IPS-18a (cell line): ENCODE measurements at regions not wholly inside any gene's neighbourhood (a gene's known extent, or its start where the extent isn't known, plus 50 kb on each side); places are given as distances from the start of the nearest gene placed in this dataset.

Experiments used
- H3K27ac ChIP-seq: one replicate; pipeline ENCODE4 v1.5.1; 2013; ENCODE audit warnings: low read length
- H3K27me3 ChIP-seq: one replicate; pipeline ENCODE4 v1.6.1; 2013; ENCODE audit warnings: mild to moderate bottlenecking, low read length; ENCODE audit not compliant: control insufficient read depth, insufficient read depth
- H3K36me3 ChIP-seq: one replicate; pipeline ENCODE4 v1.6.1; 2013; ENCODE audit warnings: low read depth, low read length; ENCODE audit not compliant: control insufficient read depth
- H3K4me1 ChIP-seq: one replicate; pipeline ENCODE4 v1.6.1; 2013; ENCODE audit warnings: low read depth, low read length; ENCODE audit not compliant: control insufficient read depth
- H3K4me3 ChIP-seq: one replicate; pipeline ENCODE4 v1.5.1; 2013; ENCODE audit warnings: low read length
- H3K9ac ChIP-seq: one replicate; pipeline ENCODE4 v1.6.1; 2013; ENCODE audit warnings: mild to moderate bottlenecking, low read length, moderate library complexity
- H3K9me3 ChIP-seq: one replicate; pipeline ENCODE4 v1.6.1; 2013; ENCODE audit warnings: low read depth, low read length; ENCODE audit not compliant: control insufficient read depth

- Histone ChIP-seq H3K27ac (no peak overlapping the region), H3K9me3 (no peaks in the 10 kb centered on the region), H3K27me3 (no peaks in the 10 kb centered on the region), H3K4me3 (no peak overlapping the region), H3K36me3 (no peaks in the 10 kb centered on the region), H3K4me1 (no peaks in the 10 kb centered on the region), H3K9ac (no peak overlapping the region)
Observed at GRCh38 chr5:96254980-96255691, 177.9 kb downstream of the PCSK1 start.

GRCh38 chr5:96253140-96253539 is 179.9 kb downstream of the PCSK1 start:
- Histone ChIP-seq H3K9ac (no peak overlapping the region), H3K36me3 (no peaks in the 10 kb centered on the region), H3K27me3 (no peaks in the 10 kb centered on the region), H3K27ac (no peak overlapping the region), H3K9me3 (no peaks in the 10 kb centered on the region), H3K4me3 (no peak overlapping the region), H3K4me1 (no peaks in the 10 kb centered on the region)

GRCh38 chr5:96252596-96252995 is 180.5 kb downstream of the PCSK1 start:
- no peak overlapping the region for H3K27ac ChIP-seq

GRCh38 chr5:96250782-96251181 is 182.3 kb downstream of the PCSK1 start:
- Histone ChIP-seq H3K9me3 (no peaks in the 10 kb centered on the region), H3K4me1 (no peaks in the 10 kb centered on the region), H3K27me3 (no peaks in the 10 kb centered on the region), H3K27ac (no peak overlapping the region), H3K4me3 (no peak overlapping the region), H3K9ac (no peak overlapping the region), H3K36me3 (no peaks in the 10 kb centered on the region)

More at GRCh38 chr5:96252596-96252995, 180.5 kb downstream of the PCSK1 start:
- Histone ChIP-seq H3K4me1 (no peaks in the 10 kb centered on the region), H3K36me3 (no peaks in the 10 kb centered on the region), H3K9me3 (no peaks in the 10 kb centered on the region), H3K27me3 (no peaks in the 10 kb centered on the region), H3K9ac (no peak overlapping the region), H3K4me3 (no peak overlapping the region)

- H3K27me3 ChIP-seq = no peaks in the 10 kb centered on the region
- H3K9me3 ChIP-seq = no peaks in the 10 kb centered on the region
- H3K4me3 ChIP-seq = no peak overlapping the region
- no peaks in the 10 kb centered on the region for H3K4me1 ChIP-seq
- no peak overlapping the region for H3K9ac ChIP-seq
- H3K27ac ChIP-seq = no peak overlapping the region
- no peaks in the 10 kb centered on the region for H3K36me3 ChIP-seq
Observed at GRCh38 chr5:96248131-96248530, 184.9 kb downstream of the PCSK1 start.

GRCh38 chr5:96247708-96248107 is 185.3 kb downstream of the PCSK1 start:
- H3K9ac ChIP-seq = no peak overlapping the region

GRCh38 chr5:96247097-96247701 is 185.8 kb downstream of the PCSK1 start:
- Histone ChIP-seq H3K4me1 (no peaks in the 10 kb centered on the region), H3K27me3 (no peaks in the 10 kb centered on the region), H3K9ac (no peak overlapping the region), H3K27ac (no peak overlapping the region), H3K9me3 (no peaks in the 10 kb centered on the region), H3K4me3 (no peak overlapping the region), H3K36me3 (no peaks in the 10 kb centered on the region)

More at GRCh38 chr5:96247708-96248107, 185.3 kb downstream of the PCSK1 start:
- no peak overlapping the region for H3K27ac ChIP-seq
- H3K36me3 ChIP-seq = no peaks in the 10 kb centered on the region
- H3K4me3 ChIP-seq = no peak overlapping the region
- H3K27me3 ChIP-seq = no peaks in the 10 kb centered on the region
- H3K4me1 ChIP-seq = no peaks in the 10 kb centered on the region
- no peaks in the 10 kb centered on the region for H3K9me3 ChIP-seq

- Histone ChIP-seq H3K9me3 (no peaks in the 10 kb centered on the region), H3K4me1 (no peaks in the 10 kb centered on the region), H3K27me3 (no peaks in the 10 kb centered on the region), H3K27ac (no peak overlapping the region), H3K9ac (no peak overlapping the region), H3K4me3 (no peak overlapping the region), H3K36me3 (no peaks in the 10 kb centered on the region)
Observed at GRCh38 chr5:96245140-96246091, 187.6 kb downstream of the PCSK1 start.

- Histone ChIP-seq H3K4me1 (no peaks in the 10 kb centered on the region), H3K4me3 (no peak overlapping the region), H3K27ac (no peak overlapping the region), H3K9me3 (no peaks in the 10 kb centered on the region), H3K9ac (no peak overlapping the region), H3K36me3 (no peaks in the 10 kb centered on the region), H3K27me3 (no peaks in the 10 kb centered on the region)
Observed at GRCh38 chr5:96244696-96245095, 188.4 kb downstream of the PCSK1 start.

GRCh38 chr5:96243862-96244261 is 189.2 kb downstream of the PCSK1 start:
- H3K27ac ChIP-seq = no peak overlapping the region
- H3K9ac ChIP-seq = no peak overlapping the region
- no peaks in the 10 kb centered on the region for H3K36me3 ChIP-seq
- H3K4me1 ChIP-seq = no peaks in the 10 kb centered on the region
- no peak overlapping the region for H3K4me3 ChIP-seq
- H3K27me3 ChIP-seq = no peaks in the 10 kb centered on the region
- no peaks in the 10 kb centered on the region for H3K9me3 ChIP-seq

- Histone ChIP-seq H3K4me1 (no peaks in the 10 kb centered on the region), H3K9me3 (no peaks in the 10 kb centered on the region), H3K36me3 (no peaks in the 10 kb centered on the region), H3K27ac (no peak overlapping the region), H3K9ac (no peak overlapping the region), H3K27me3 (no peaks in the 10 kb centered on the region), H3K4me3 (no peak overlapping the region)
Observed at GRCh38 chr5:96243203-96243602, 189.8 kb downstream of the PCSK1 start.
